ENCODE measurements at regions not wholly inside any gene's neighbourhood (a gene's known extent, or its start where the extent isn't known, plus 50 kb on each side); places are given as distances from the start of the nearest gene placed in this dataset.

DNA sequence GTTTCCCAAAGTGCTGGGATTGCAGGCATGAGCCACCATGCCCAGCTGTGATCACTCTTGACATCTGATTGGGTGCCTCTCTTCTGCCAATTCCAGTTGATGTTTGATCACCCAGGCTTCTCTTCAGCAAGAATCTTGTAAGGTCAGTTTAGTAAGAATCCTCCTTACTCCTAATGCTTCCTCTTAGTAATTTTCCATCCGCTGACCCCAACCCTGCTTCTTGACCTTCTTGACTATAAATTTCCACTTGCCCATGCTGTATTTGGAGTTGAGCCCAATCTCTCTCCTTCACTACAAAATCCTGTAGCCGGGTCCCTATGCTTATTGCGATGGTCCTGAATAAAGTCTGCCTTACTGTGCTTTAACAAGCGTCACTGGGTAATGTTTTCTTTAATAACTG is 75.4 kb downstream of the DDIT4L start:
- 100% methylated on average over 3 of the region's 4 CpGs for WGBS (ENCODE audit: insufficient coverage)
- no peak for DNase-seq
- no peaks in the 10 kb centered on the region for H3K4me1 ChIP-seq (ENCODE audit: control extremely low read depth in 1 of 4, control insufficient read depth in 4 of 4, insufficient read depth in 4 of 4, low read length in 3 of 4)
- no peak overlapping the region for H3K4me3 ChIP-seq (ENCODE audit: control insufficient read depth in 1 of 7, extremely low read depth in 1 of 7, insufficient read depth in 4 of 7, low read depth in 2 of 7, low read length in 6 of 7)
- H3K27me3 ChIP-seq (replicated peaks in 2 of 5; ENCODE audit: control insufficient read depth in 4 of 5, insufficient read depth in 5 of 5, low read length in 4 of 5): no peaks in the 10 kb centered on the region
- ChIA-PET CTCF (no interaction called here), POLR2A (no interaction called here)
- H3K9me3 ChIP-seq (ENCODE audit: control extremely low read depth in 1 of 5, control insufficient read depth in 4 of 5, insufficient read depth in 2 of 5, low read depth in 1 of 5, low read length in 4 of 5): no peaks in the 10 kb centered on the region
- no peak overlapping the region for H3K27ac ChIP-seq (ENCODE audit: insufficient read depth in 1 of 2, low read depth in 1 of 2, low read length in 2 of 2, poor library complexity in 1 of 2, severe bottlenecking in 2 of 2)
- H3K36me3 ChIP-seq (ENCODE audit: control insufficient read depth in 4 of 4, insufficient read depth in 4 of 4, low read length in 3 of 4): no peaks in the 10 kb centered on the region

DNA sequence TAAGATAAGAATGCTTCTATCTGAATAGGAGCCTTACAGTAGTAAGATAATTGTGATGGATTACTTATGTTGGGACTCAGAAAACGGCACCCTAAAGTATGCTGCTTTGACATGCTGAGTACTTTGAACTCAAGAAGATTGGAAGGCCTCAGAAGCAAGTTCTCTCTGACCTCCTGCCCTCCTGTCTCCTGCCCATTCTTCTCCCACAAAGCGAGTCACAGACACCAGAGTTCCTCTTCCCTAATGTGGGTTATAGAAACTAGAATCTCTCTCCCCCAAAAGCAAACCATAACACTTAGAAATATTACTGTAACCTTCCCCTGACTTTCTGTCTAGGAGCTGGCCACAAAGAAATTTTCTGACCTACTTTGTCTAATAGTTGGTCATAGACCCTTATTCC is 76.5 kb downstream of the DDIT4L start:
- H3K4me3 ChIP-seq (ENCODE audit: control insufficient read depth in 1 of 7, extremely low read depth in 1 of 7, insufficient read depth in 4 of 7, low read depth in 2 of 7, low read length in 6 of 7): no peak overlapping the region
- no peak overlapping the region for H3K27ac ChIP-seq (ENCODE audit: insufficient read depth in 1 of 2, low read depth in 1 of 2, low read length in 2 of 2, poor library complexity in 1 of 2, severe bottlenecking in 2 of 2)
- POLR2A ChIA-PET: no interaction called here
- DNase-seq: no peak
- no peaks in the 10 kb centered on the region for H3K9me3 ChIP-seq (ENCODE audit: control extremely low read depth in 1 of 5, control insufficient read depth in 4 of 5, insufficient read depth in 2 of 5, low read depth in 1 of 5, low read length in 4 of 5)
- peaks cover 0 to 2% (median 0%) of the 10 kb centered on the region in 4 experiments for H3K4me1 ChIP-seq (ENCODE audit: control extremely low read depth in 1 of 4, control insufficient read depth in 4 of 4, insufficient read depth in 4 of 4, low read length in 3 of 4)
- H3K36me3 ChIP-seq (ENCODE audit: control insufficient read depth in 4 of 4, insufficient read depth in 4 of 4, low read length in 3 of 4): no peaks in the 10 kb centered on the region
- 100% methylated on average over 2 of the region's 2 CpGs for WGBS (ENCODE audit: insufficient coverage)
- H3K27me3 ChIP-seq (replicated peaks in 2 of 5; ENCODE audit: control insufficient read depth in 4 of 5, insufficient read depth in 5 of 5, low read length in 4 of 5): no peaks in the 10 kb centered on the region
- CTCF ChIA-PET: no interaction called here

DNA sequence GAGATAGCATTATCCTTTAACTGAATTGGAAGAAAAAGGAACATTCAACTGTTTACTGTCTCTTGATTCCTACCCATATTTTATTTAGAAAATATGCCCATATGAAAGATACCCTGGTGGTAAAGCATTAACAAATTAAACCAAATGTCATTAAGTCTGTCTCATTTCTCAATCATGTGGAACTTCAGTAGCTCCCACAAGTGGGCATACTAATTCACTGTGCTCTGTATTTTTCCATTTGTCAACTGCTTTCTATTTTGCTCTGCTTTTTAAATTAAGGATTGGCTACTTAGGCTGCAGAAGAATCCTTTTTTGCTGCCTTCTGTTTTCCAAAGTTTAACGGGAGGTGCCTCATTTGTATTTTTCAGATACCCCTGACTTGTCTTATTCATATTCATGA is 77.2 kb downstream of the DDIT4L start:
- POLR2A ChIA-PET: no interaction called here

DNA sequence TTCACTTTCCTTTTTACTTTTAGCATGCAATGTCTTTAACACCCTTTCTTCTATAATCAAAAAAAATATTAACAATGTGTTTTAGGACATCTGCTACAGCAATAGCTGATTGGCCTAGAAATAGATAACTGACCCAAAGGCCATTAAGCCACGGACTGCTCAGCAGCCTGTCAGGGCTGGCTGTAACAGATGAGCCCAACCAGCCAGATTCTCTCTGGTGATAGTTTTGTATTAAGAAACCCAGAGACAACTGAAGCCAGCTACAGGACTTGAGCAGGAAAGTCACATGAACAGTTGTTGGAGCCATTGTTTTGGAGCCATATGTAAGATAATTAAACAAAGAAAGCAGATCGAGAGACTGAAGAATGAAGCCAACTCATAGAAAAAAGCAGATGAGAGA is 80.3 kb downstream of the DDIT4L start:
- peaks cover 0 to 11% (median under 1%) of the 10 kb centered on the region in 4 experiments for H3K4me1 ChIP-seq (ENCODE audit: control extremely low read depth in 1 of 4, control insufficient read depth in 4 of 4, insufficient read depth in 4 of 4, low read length in 3 of 4)
- no peaks in the 10 kb centered on the region for H3K36me3 ChIP-seq (ENCODE audit: control insufficient read depth in 4 of 4, insufficient read depth in 4 of 4, low read length in 3 of 4)
- no peaks in the 10 kb centered on the region for H3K9me3 ChIP-seq (ENCODE audit: control extremely low read depth in 1 of 5, control insufficient read depth in 4 of 5, insufficient read depth in 2 of 5, low read depth in 1 of 5, low read length in 4 of 5)
- ChIA-PET POLR2A (no interaction called here), CTCF (no interaction called here)
- DNase-seq: no peak
- no peak overlapping the region for H3K4me3 ChIP-seq (ENCODE audit: control insufficient read depth in 1 of 7, extremely low read depth in 1 of 7, insufficient read depth in 4 of 7, low read depth in 2 of 7, low read length in 6 of 7)
- H3K27me3 ChIP-seq (replicated peaks in 2 of 5; ENCODE audit: control insufficient read depth in 4 of 5, insufficient read depth in 5 of 5, low read length in 4 of 5): no peaks in the 10 kb centered on the region
- no peak overlapping the region for H3K27ac ChIP-seq (ENCODE audit: insufficient read depth in 1 of 2, low read depth in 1 of 2, low read length in 2 of 2, poor library complexity in 1 of 2, severe bottlenecking in 2 of 2)
- WGBS (ENCODE audit: insufficient coverage): 100% methylated on average over 2 of the region's 2 CpGs

More for the DNA sequence above, 77.2 kb downstream of the DDIT4L start:
- DNase-seq: no peak
- no peak overlapping the region for H3K4me3 ChIP-seq (ENCODE audit: control insufficient read depth in 1 of 7, extremely low read depth in 1 of 7, insufficient read depth in 4 of 7, low read depth in 2 of 7, low read length in 6 of 7)
- no peaks in the 10 kb centered on the region for H3K27me3 ChIP-seq (replicated peaks in 2 of 5; ENCODE audit: control insufficient read depth in 4 of 5, insufficient read depth in 5 of 5, low read length in 4 of 5)
- no peaks in the 10 kb centered on the region for H3K9me3 ChIP-seq (ENCODE audit: control extremely low read depth in 1 of 5, control insufficient read depth in 4 of 5, insufficient read depth in 2 of 5, low read depth in 1 of 5, low read length in 4 of 5)
- H3K4me1 ChIP-seq (ENCODE audit: control extremely low read depth in 1 of 4, control insufficient read depth in 4 of 4, insufficient read depth in 4 of 4, low read length in 3 of 4): peaks cover 0 to 2% (median 0%) of the 10 kb centered on the region in 4 experiments
- no peak overlapping the region for H3K27ac ChIP-seq (ENCODE audit: insufficient read depth in 1 of 2, low read depth in 1 of 2, low read length in 2 of 2, poor library complexity in 1 of 2, severe bottlenecking in 2 of 2)
- 93% methylated on average over 1 of the region's 1 CpG for WGBS (ENCODE audit: insufficient coverage)
- H3K36me3 ChIP-seq (ENCODE audit: control insufficient read depth in 4 of 4, insufficient read depth in 4 of 4, low read length in 3 of 4): no peaks in the 10 kb centered on the region
- CTCF ChIA-PET: no interaction called here

DNA sequence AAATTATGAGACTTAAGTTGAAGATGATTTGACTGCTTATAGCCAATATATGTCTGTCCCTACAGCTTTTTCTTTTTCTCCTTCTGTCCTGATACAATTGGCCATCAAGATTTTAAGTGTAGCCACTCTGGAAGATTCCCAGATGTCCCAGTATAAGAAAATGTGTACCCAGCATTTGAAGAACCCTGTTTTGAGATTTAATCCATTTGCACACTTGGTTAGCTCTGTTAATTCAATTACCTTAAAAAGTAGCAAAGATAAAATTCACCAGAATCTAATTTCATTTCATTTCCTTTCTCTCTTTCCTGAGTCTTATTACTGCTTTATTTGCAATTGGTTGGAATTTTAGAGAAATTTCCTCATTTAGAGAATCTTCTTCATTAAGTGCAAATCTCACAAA is 81.4 kb downstream of the DDIT4L start:
- Histone ChIP-seq H3K4me1 (ENCODE audit: control extremely low read depth in 1 of 4, control insufficient read depth in 4 of 4, insufficient read depth in 4 of 4, low read length in 3 of 4) (peaks cover 0 to 11% (median under 1%) of the 10 kb centered on the region in 4 experiments), H3K9me3 (ENCODE audit: control extremely low read depth in 1 of 5, control insufficient read depth in 4 of 5, insufficient read depth in 2 of 5, low read depth in 1 of 5, low read length in 4 of 5) (no peaks in the 10 kb centered on the region), H3K27ac (ENCODE audit: insufficient read depth in 1 of 2, low read depth in 1 of 2, low read length in 2 of 2, poor library complexity in 1 of 2, severe bottlenecking in 2 of 2) (no peak overlapping the region), H3K4me3 (ENCODE audit: control insufficient read depth in 1 of 7, extremely low read depth in 1 of 7, insufficient read depth in 4 of 7, low read depth in 2 of 7, low read length in 6 of 7) (no peak overlapping the region), H3K27me3 (replicated peaks in 2 of 5; ENCODE audit: control insufficient read depth in 4 of 5, insufficient read depth in 5 of 5, low read length in 4 of 5) (no peaks in the 10 kb centered on the region), H3K36me3 (ENCODE audit: control insufficient read depth in 4 of 4, insufficient read depth in 4 of 4, low read length in 3 of 4) (no peaks in the 10 kb centered on the region)
- POLR2A ChIA-PET: no interaction called here
- no peak for DNase-seq
- CTCF ChIA-PET: no interaction called here

DNA sequence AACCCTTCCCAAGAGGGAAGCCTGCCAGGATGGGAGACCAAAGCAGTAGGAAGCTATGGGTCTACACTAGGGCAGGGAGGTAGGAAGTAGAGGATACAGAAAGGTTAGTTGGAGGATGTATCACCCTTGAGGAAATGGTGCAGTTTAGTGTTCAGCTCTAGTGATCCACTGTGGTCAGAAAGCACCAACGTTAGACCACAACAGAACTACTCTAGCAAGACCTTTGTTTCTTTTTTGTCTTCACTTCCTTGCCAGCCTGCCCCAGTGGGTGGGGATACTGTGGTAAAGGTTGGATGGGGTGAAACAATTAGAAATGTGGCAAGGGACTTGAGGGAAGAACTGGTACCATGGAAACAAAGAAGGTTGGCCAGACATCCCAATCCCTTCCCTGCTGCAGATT is 83.3 kb downstream of the DDIT4L start:
- Histone ChIP-seq H3K4me3 (ENCODE audit: control insufficient read depth in 1 of 7, extremely low read depth in 1 of 7, insufficient read depth in 4 of 7, low read depth in 2 of 7, low read length in 6 of 7) (no peak overlapping the region), H3K4me1 (ENCODE audit: control extremely low read depth in 1 of 4, control insufficient read depth in 4 of 4, insufficient read depth in 4 of 4, low read length in 3 of 4) (peaks cover 0 to 11% (median under 1%) of the 10 kb centered on the region in 4 experiments), H3K27ac (ENCODE audit: insufficient read depth in 1 of 2, low read depth in 1 of 2, low read length in 2 of 2, poor library complexity in 1 of 2, severe bottlenecking in 2 of 2) (no peak overlapping the region), H3K27me3 (replicated peaks in 2 of 5; ENCODE audit: control insufficient read depth in 4 of 5, insufficient read depth in 5 of 5, low read length in 4 of 5) (no peaks in the 10 kb centered on the region), H3K36me3 (ENCODE audit: control insufficient read depth in 4 of 4, insufficient read depth in 4 of 4, low read length in 3 of 4) (no peaks in the 10 kb centered on the region), H3K9me3 (ENCODE audit: control extremely low read depth in 1 of 5, control insufficient read depth in 4 of 5, insufficient read depth in 2 of 5, low read depth in 1 of 5, low read length in 4 of 5) (no peaks in the 10 kb centered on the region)
- CTCF ChIA-PET: interaction anchor here (2.1 kb wide), 1 partner anchor 11 kb away, joined by 10 read pairs; no protein-coding TSS in a partner anchor
- peak; percentile 11 to 47 (median 39) for DNase-seq
- POLR2A ChIA-PET: no interaction called here
- no CpG with 5 or more reads among the region's 1 CpG for WGBS (ENCODE audit: insufficient coverage)

DNA sequence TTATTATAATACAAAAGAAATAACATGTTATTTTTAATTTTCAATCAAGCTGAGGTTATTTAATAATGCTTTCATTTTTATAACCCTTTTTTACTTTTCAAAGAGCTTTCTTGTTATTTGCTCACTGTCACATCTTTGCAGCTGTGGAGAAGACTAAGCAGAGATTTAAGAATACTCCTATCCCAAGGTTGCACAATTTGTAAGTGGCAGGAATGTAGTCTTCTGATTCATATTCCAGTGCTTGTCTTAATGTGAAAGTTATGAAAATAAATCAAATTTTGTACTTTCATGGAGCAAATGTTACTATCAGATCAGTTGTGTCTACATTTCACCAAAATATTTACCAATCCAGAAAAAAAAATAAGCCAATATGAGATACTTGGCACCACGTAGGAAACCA is 86.6 kb downstream of the DDIT4L start:
- CTCF ChIA-PET: interaction anchor here (2.7 kb wide), 1 partner anchor 11 kb away, joined by 19 read pairs; no protein-coding TSS in a partner anchor
- H3K36me3 ChIP-seq (ENCODE audit: control insufficient read depth in 4 of 4, insufficient read depth in 4 of 4, low read length in 3 of 4): no peaks in the 10 kb centered on the region
- 100% methylated on average over 1 of the region's 1 CpG for WGBS (ENCODE audit: insufficient coverage)
- H3K27me3 ChIP-seq (replicated peaks in 2 of 5; ENCODE audit: control insufficient read depth in 4 of 5, insufficient read depth in 5 of 5, low read length in 4 of 5): no peaks in the 10 kb centered on the region
- H3K4me1 ChIP-seq (ENCODE audit: control extremely low read depth in 1 of 4, control insufficient read depth in 4 of 4, insufficient read depth in 4 of 4, low read length in 3 of 4): peaks cover 3 to 16% (median 7%) of the 10 kb centered on the region in 4 experiments
- H3K27ac ChIP-seq (ENCODE audit: insufficient read depth in 1 of 2, low read depth in 1 of 2, low read length in 2 of 2, poor library complexity in 1 of 2, severe bottlenecking in 2 of 2): no peak overlapping the region
- no peak for DNase-seq
- POLR2A ChIA-PET: no interaction called here
- H3K4me3 ChIP-seq (ENCODE audit: control insufficient read depth in 1 of 7, extremely low read depth in 1 of 7, insufficient read depth in 4 of 7, low read depth in 2 of 7, low read length in 6 of 7): no peak overlapping the region
- H3K9me3 ChIP-seq (ENCODE audit: control extremely low read depth in 1 of 5, control insufficient read depth in 4 of 5, insufficient read depth in 2 of 5, low read depth in 1 of 5, low read length in 4 of 5): no peaks in the 10 kb centered on the region
